GM12874 (cell line): ENCODE measurements at regions not wholly inside any gene's neighbourhood (a gene's known extent, or its start where the extent isn't known, plus 50 kb on each side); places are given as distances from the start of the nearest gene placed in this dataset.

ENCODE experiments used
- TF ChIP-seq, protein P1 (sequence below): IDR thresholded peaks from 2 replicates; pipeline ENCODE4 v1.5.1; 2011; ENCODE audit warnings: low read depth, mild to moderate bottlenecking, control low read depth, low read length, moderate library complexity; ENCODE audit not compliant: insufficient read depth

DNA sequence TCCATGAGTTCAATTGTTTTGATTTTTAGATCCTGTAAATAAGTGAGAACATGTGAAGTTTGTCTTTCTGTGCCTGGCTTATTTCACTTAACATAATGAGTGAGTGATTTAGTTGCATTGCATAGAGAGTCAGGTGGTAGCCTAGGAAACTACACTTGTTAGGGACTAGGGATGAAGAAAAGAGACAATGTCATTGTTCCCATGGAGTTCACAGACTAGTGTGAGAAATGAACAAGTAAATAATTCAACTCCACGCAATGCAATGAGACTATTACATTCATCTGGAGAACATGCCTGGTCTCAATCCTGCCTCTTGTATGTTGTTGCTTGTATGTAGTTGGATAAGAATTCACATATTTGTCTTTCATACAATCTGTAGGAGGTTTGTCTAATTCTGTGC, 76.3 kb upstream of the B3GAT2 start:
- TF ChIP-seq, protein P1, sequence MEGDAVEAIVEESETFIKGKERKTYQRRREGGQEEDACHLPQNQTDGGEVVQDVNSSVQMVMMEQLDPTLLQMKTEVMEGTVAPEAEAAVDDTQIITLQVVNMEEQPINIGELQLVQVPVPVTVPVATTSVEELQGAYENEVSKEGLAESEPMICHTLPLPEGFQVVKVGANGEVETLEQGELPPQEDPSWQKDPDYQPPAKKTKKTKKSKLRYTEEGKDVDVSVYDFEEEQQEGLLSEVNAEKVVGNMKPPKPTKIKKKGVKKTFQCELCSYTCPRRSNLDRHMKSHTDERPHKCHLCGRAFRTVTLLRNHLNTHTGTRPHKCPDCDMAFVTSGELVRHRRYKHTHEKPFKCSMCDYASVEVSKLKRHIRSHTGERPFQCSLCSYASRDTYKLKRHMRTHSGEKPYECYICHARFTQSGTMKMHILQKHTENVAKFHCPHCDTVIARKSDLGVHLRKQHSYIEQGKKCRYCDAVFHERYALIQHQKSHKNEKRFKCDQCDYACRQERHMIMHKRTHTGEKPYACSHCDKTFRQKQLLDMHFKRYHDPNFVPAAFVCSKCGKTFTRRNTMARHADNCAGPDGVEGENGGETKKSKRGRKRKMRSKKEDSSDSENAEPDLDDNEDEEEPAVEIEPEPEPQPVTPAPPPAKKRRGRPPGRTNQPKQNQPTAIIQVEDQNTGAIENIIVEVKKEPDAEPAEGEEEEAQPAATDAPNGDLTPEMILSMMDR, result no peak

- TF ChIP-seq, protein P1, result no peak
Observed at GRCh38 chr6:71033890-71034289, 77.0 kb upstream of the B3GAT2 start.

DNA sequence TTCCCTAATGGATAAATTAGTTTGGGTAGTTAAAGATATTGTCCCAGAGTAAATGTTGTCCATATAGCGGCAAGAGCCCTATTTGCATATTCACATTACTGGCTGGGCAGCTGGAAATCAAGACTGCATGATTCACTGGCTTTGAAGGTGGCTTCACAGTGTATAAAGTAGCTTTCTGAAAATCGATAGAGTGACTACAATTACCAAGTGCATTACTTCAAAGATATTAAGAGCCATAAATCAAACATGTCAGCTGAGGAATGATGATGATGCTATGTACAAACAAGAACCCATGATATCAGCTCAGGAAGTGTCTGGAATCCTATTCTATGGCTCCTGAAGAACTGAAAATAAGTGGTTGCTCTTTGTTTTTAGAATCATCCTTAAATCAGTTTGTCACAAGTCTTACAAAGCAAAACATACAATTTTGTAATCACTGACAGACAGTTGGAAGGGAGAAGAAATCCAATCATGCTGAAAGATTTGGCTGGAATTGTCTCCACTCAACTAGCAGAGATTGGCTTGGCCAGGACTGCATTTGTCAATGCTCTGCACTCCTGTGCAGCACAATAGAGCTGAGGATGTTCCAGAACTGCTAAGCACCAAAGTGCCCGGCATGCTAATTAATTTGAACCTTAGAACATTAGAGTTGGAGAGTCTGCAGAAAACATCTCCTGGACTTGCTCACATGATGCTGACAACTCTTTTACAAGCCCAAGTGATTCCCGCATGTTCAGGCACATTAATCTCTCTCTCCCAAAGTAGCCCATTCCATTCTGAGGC, 77.9 kb upstream of the B3GAT2 start:
- TF ChIP-seq, protein P1, result no peak

- TF ChIP-seq, protein P1, result no peak
Observed at GRCh38 chr6:71035871-71036270, 79.0 kb upstream of the B3GAT2 start.

GRCh38 chr6:71038711-71039344, 82.0 kb upstream of the B3GAT2 start:
- TF ChIP-seq, protein P1, result no peak

- TF ChIP-seq, protein P1, result no peak
Observed at GRCh38 chr6:71040043-71040442, 83.2 kb upstream of the B3GAT2 start.

- TF ChIP-seq, protein P1, result no peak
Observed at GRCh38 chr6:71040841-71041240, 84.0 kb upstream of the B3GAT2 start.
